NK-92 (cell line): ENCODE measurements at regions not wholly inside any gene's neighbourhood (a gene's known extent, or its start where the extent isn't known, plus 50 kb on each side); places are given as distances from the start of the nearest gene placed in this dataset.
"Not testable (repeated sequence)": the region's sequence is repeated elsewhere in the genome, so short reads cannot be mapped to it uniquely, and the experiment has no call there.

ENCODE experiments used
- DNase-seq: peaks from one replicate; lab custom pipeline; 2025; ENCODE audit not compliant: unreplicated experiment; lab: John Stamatoyannopoulos, UW

DNA sequence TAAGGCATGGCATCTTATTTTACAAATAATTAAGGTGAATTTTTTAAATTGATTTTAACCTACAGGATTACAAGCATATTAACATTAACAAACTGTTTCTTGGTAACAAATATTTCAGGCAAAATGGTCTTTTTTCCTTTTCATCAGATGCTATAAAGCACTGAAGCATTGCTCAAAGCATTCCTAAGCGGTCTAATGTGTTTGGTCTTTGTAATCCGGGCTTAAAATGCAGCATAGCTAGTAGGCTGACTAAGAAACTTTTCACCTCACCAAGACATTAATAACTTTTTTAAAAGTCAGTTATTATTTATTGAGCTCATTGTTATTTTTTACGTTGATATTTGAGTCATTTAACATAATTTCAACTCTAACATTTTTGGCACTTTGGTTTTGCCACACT, 538.8 kb upstream of the SLC39A10 start:
- DNase-seq, result no peak

DNA sequence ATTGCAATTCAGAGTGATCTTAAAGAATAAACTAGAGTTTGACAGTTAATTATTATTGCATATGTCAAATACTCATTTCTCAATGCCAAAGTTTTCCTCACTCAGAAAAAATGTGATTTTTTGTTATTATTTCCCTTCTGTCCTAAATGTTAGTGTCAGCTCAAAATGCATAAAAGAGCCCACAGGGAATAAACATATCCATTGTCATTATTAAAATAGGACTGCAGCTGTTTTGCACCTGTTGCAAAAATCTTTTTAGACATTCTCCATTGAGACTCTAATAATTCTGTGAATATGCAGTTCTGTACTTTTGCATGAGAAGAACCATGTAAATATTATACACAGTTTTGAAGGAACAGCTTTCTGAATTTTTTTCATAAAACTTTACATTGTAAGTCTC, 540.0 kb upstream of the SLC39A10 start:
- DNase-seq, result no peak

DNA sequence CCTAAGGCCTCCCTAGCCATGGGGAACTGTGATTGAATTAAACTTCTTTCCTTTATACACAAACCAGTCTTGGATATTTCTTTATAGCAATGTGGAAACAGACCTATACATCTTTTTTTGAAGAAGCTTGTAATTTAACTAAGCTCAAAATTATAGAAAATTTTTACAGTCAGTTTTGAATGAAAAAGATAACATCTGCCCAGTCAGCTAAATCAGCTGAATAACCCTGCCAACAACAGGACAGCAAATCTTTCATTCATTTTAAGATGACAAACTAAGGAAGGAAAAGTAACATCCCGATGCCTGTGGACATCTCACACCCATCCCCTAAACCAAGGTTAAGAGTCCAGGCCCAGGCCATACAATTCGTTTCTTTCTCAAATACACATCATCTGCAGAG, 541.3 kb upstream of the SLC39A10 start:
- no peak for DNase-seq

DNA sequence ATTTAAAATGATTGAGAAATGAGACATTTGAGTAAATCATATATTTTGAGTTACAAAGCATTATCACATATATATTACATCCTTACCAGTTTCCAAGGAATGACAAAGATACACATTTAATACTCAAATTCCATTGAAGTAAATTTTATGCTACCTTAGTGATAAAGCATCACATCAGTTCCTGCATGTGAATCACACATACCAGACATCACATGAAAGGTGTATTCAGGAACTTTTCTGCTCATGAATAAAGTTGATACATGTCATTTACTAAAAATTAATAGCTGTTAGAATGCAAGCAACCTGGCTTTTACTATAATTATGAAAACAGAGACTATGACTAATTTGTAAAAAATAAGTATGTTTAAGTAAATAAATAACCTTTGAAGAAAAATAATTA, 548.8 kb upstream of the SLC39A10 start:
- no peak for DNase-seq

DNA sequence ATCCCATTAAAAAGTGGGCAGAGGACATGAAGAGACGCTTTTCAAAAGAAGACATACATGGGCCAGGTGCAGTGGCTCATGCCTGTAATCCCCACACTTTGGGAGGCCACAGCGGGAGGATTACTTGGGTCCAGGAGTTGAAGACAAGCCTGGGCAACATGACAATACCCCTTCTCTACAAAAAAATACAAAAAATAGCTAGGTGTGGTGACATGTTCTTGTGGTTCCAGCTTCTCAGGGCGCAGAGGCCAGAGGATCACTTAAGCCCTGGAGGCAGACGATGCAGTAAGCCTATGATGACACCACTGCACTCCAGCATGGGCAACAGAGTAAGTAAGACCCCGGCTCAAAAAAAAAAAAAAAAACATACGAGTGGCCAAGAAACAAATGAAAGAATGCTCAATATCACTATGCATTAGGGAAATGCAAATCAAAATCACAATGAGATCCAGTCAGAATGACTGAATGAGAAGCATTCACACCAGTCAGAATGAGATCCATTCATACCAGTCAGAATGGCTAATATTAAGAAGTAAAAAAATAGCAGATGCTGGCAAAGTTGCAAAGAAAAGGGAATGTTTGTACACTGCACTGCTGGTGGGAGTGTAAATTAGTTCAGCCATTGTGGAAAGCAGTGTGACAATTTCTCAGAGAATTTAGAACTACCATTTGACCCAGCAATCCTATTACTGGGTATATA, 550.2 kb upstream of the SLC39A10 start:
- no peak for DNase-seq

DNA sequence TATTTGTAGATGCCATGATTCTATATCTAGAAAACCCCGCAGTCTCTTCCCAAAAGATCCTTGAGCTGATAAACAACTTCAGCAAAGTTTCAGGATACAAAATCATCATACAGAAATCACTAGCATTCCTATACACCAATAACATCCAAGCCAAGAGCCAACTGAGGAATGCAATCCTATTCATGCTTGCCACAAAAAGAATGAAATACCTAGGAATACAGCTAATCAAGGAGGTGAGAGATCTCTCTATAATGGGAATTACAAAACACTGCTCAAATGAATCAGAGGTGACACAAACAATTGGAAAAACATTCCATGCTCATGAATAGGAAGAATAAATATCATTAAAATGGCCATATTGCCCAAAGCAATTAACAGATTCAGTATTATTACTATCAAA, 551.4 kb upstream of the SLC39A10 start:
- no peak for DNase-seq

DNA sequence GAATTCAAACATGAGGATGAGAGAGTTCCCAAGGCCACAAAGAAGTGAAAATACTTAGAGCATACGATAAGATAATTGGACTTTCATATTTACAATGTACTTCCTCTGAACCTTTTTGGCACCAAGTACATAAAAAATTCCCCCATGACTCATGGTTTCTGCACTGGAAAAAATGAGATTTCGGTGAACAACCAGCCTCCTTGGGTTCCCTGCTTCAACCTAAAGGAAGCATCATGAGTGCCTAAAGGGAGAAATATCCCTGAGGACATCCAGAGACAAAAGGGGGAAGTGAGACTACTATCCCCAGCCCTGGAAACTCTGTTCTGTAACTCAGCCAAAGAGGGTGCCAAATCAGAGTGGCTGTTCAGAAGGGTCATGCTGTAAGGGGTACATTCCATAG, 562.7 kb upstream of the SLC39A10 start:
- DNase-seq, result no peak

DNA sequence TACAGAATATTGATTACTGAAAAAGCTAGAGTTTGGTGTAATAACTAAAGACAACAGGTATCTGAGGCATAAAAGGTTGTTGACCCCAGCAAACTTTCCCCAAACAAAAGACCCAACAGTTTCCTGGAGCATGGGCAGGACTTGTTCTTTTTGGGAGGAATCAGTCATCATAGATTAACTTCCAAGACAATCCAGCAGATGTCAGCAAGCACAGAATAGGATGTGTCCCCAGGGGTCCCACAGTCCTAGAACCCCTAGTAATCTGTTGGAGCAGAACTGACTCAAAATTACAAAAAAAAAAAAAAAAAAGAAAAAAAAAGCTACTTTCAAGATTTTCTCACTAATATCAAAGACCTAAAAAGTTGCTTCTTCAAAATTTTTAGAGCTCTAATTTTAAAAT, 564.7 kb upstream of the SLC39A10 start:
- no peak for DNase-seq

DNA sequence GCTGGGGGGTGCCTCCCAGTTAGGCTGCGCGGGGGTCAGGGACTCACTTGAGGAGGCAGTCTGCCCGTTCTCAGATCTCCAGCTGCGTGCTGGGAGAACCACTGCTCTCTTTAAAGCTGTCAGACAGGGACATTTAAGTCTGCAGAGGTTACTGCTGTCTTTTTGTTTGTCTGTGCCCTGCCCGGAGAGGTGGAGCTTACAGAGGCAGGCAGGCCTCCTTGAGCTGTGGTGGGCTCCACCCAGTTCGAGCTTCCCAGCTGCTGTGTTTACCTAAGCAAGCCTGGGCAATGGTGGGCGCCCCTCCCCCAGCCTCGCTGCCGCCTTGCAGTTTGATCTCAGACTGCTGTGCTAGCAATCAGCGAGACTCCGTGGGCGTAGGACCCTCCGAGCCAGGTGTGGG, 584.2 kb upstream of the SLC39A10 start:
- DNase-seq, result not testable (repeated sequence)

DNA sequence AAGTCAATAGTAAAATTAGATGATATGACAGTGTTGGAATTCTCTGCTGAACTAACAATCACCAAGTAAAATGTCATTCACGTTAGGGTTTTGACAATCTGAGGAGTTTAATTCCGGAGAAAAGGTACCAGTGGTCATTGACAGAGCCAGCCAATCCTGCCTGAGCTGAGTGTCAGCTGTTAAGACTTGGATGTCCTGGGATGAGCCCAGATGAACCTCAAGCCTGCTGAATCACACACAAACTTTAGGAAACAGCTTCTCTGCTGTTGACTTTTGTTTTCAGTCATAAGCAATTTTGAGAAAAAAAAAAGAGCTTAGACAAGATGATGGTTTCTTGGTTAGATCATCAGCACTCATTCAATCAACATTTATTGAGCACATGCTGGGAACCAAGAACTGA, 600.0 kb upstream of the SLC39A10 start:
- no peak for DNase-seq

DNA sequence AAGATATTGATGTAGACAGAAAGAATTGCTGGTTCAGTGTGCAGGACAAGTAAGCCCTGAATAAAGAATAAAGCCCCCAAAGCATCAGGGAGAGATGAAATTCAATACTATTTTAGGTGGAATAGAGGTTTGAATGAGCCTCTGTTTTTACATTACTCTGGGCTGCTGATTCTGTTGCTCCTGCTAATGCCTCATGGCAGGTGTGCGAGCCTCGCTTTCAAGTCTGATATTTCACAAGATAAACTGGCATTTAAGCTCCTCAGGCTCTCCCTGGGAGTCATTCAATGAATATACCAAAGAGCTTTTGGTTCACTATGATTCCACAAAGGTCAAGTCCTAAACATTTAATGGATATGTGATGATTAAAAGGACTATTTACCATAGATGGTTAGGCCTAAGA, 601.0 kb upstream of the SLC39A10 start:
- DNase-seq, result no peak

DNA sequence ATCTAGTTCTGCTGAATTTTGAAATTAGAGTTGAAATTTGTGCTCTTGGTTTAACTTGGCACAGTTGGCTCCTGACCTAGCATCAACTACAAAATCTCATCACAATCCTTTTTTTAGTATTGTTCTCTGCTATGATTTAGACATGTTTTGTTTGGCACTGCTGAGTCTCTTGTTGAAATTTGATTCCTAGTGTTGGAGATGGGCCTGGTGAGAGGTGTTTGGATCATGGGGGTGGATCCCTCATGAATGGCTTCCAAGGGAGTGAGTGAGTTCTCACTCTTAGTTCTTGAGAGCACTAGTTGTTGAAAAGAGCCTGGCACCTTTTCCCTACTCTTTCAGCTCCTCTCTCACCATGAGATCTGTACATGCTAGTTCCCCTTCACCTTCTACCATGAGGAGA, 605.6 kb upstream of the SLC39A10 start:
- no peak for DNase-seq

DNA sequence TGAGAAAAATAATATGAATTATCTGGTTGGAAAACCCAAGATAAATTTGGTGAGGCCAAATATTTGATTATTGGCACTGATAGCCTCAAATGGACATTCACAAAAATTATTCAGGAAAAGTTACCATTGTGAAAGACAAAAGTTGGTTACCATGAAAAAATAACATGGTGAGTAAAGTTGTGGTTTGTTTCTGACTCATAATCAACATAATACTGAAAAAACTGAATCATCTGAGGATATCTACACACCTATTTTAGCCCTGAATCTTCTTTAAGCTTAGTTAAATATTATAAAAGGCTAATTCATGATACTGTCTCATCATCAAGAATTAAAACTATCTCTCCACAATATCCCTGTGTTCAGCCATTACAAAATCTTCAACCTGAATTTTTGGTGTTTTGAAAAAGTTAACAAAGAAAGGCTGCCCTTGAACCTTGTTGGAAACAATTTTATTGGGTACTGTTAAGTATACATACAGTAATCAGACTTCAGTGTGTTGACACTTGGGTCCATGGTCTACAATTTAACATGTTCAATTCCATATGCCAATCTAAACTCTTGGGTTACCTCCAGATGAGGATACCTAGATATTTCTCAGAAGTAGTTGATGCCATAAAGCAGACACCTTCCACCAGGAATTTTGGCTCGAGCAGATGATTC, 607.5 kb upstream of the SLC39A10 start:
- no peak for DNase-seq

DNA sequence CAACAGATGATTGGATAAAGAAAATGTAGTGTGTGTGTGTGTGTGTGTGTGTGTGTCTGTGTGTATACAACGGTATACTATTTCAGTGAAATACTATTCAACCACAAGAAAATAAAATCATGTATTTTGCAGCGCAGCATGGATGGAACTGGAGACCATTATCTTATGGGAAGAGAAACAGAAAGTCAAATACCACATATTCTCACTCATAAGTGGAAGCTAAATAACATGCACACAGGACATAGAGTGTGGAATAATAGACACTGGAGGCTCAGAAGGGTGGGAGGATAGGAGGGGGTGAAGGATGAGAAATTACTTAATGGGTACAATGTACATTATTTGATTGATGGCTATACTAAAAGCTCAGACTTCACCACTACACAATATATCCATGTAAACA, 609.1 kb upstream of the SLC39A10 start:
- no peak for DNase-seq

DNA sequence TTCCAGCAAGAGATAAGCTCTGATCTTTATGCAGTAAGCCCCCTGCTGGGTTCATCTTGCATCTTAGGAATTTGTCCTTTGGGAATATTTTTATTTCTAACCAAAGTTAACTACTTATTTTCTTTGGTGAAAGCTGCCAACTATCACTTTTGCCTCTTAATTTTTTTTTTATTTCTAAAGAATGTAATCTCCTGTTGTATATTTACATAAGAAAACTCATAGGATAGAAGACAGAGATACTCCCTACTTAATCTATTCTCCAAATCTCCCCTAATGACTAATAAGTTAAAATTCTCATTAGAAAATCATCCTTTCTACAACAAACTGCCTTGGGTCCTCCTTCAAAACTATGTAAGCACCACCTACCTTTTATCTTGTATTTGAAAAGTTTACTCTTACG, 612.2 kb upstream of the SLC39A10 start:
- no peak for DNase-seq

DNA sequence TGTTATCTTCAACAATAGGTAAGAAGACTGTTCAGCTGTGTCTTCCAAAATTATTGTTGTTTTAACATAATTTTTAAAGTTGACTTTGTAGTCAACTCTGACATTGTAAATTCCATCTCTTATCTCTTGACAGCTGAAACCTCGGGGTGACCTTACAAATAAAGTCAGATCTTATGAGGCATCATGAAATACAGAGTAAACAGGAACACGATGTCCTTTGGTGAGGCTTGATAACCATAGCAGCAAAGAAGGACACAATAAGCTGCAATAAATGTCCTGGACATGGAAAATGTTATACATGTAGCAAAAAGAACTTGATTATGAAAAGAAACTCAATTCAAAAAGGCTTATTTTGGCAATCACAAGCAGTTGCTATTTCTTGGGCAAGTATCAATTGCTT, 618.9 kb upstream of the SLC39A10 start:
- DNase-seq, result no peak

DNA sequence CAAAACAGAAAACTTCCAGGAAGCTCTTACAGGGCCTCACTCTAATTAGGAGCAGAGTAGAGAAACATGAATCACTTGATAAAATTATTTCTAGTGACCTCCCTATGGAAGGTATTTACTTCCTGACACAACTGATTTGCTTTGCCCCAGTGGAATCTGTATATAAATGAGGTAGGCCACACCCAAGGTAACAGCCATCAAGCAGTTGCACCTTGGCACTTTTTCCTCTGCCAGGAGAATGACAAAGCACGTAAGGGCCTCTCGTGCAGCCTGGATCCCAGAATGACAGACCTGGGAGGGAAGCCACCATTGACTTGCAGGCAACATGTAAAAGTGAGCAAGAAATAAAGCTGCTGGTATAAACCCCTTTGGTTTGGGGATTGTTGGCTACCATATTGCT, 620.0 kb upstream of the SLC39A10 start:
- DNase-seq, result no peak

DNA sequence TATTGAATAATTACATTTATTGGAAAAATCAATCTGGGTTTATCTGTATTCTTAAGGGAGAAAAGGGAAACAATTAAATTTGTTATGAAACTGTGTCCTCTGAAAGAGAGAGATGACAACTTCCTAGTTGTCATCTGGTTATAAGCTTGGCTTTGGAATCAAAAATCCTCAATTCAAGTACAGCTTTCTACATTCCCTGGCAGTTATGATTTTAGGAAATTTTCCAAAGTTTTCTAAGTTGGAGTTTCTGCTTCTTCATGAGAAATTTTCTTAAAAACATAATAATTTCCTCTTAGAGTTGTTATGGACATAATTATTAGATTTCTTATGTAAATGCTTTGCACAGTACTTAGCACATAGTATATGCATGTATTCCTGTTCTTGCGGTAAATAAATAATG, 625.6 kb upstream of the SLC39A10 start:
- no peak for DNase-seq

DNA sequence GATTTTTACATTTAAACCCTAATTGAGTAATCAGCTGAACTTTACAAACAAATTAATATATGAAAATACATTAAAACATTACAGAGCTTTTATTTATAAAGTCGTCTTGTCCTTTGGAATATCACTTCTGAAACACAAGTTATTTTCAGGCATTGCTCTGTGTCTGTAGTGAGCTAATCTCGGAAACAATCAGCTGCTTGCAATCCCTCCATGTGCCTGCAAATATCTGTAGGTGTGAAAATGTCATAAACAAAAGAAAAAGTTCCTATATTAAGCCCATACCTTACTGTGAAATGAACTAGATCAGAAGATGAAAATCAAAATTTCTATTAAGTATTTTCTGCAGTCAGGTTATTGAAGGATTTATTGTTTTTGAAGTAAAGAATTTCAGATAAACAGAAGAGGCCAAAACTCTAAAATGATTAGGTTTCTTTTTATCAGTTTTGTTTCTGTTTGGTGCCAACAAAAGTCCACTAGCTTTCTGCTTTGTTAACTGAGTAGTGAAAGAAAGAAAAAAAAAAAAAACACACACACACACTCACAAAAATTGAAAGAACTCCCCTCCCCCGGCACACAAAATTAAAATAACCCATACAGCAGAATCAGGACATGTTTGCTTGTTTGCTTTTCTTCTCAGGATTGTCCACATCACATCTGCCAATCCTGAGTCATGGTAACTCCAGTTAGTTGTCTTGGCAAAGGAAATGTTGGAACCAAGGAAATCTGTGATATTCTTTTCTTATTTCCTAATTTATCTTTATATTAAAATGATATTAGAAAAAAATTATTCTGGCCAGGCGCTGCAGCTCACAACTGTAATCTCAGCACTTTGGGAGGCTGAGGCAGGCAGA, 627.0 kb upstream of the SLC39A10 start:
- no peak for DNase-seq

DNA sequence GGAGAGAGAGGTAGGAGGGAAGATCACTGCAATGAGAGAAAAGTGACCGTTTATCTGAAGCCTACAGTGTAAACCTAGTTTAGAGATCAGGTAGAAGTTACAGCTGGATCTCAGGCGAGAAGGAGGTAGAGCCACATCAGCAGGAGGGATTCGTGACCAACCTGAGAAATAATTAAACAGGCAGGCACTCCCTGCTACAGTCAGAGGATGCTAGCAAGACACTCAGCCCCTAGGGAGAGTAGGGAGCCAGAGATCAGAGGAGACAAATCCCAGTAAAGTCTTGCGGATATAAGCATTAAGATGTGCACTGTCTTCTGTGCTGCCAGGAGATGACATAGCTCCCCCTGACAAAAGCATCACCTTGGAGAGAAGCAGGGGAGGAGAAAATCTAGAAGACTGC, 629.1 kb upstream of the SLC39A10 start:
- no peak for DNase-seq

DNA sequence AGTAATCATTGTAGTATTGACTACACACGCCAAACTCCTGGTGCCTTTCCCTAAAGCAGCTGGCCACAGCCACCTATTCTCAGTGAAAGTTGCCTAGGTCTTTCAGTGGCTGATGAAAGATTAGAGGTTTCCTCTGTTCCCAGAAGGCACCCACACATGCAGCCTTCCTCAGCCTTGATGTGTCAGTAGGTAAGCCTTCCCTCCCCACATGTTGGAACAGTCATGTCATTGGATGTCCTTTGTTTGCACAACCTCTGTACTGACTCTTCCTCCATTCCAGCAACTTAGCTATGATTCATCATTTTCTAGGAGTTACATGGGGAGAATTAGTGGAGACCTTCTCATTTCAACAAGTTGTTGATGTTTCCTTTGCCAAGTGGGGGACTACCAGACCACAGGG, 630.8 kb upstream of the SLC39A10 start:
- DNase-seq, result no peak

DNA sequence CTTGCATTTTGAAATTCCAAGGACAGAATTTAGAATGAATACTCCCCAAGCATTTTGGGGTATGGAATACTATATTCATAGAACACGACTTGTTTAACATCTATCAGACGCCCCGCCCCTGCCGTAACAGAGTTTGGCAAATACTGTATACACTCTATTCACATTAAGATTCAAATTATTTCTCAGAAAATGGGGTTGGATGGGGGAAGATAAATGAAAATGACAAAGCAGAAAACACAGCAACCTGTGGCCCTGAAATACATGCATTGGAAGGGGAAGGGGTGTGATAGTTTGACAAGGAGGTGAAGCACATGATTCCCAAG, 634.6 kb upstream of the SLC39A10 start:
- DNase-seq, result no peak
